B cell (primary cell): ENCODE measurements at regions not wholly inside any gene's neighbourhood (a gene's known extent, or its start where the extent isn't known, plus 50 kb on each side); places are given as distances from the start of the nearest gene placed in this dataset.
"Not testable (repeated sequence)": the region's sequence is repeated elsewhere in the genome, so short reads cannot be mapped to it uniquely, and the experiment has no call there.

ENCODE experiments used
- EZH2 ChIP-seq: IDR thresholded peaks from 2 replicates; pipeline ENCODE4 v1.6.1; 2012; ENCODE audit warnings: borderline replicate concordance, low read depth, mild to moderate bottlenecking, moderate library complexity, low read length; ENCODE audit not compliant: insufficient read depth, poor library complexity, severe bottlenecking
- TF ChIP-seq, protein P1 (sequence below): fragments of 200-600 bp; IDR thresholded peaks from one replicate; pipeline ENCODE4 v1.8.0; 2022; ENCODE audit warnings: antibody characterized with exemption, mild to moderate bottlenecking

DNA sequence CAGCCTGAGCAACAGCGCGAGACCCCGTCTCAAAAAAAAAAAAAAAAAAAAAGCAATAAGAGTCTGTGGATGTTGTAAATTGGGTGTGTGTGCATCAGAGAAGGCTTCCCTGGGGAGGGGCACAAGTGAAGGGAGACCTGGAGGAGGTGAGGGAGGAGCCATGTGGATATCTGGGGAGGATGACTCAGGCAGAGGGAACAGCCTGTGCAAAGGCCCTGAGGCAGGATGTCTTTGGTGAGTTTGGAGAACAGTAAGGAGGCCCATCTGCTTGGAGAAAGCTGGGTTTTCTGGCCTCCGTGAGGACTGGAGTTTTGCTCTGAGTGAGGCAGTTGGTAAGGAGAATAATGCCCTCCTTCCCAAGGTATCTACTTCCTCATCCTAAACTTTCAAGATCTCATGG, 81.9 kb upstream of the ADGRL1 start:
- TF ChIP-seq, protein P1, sequence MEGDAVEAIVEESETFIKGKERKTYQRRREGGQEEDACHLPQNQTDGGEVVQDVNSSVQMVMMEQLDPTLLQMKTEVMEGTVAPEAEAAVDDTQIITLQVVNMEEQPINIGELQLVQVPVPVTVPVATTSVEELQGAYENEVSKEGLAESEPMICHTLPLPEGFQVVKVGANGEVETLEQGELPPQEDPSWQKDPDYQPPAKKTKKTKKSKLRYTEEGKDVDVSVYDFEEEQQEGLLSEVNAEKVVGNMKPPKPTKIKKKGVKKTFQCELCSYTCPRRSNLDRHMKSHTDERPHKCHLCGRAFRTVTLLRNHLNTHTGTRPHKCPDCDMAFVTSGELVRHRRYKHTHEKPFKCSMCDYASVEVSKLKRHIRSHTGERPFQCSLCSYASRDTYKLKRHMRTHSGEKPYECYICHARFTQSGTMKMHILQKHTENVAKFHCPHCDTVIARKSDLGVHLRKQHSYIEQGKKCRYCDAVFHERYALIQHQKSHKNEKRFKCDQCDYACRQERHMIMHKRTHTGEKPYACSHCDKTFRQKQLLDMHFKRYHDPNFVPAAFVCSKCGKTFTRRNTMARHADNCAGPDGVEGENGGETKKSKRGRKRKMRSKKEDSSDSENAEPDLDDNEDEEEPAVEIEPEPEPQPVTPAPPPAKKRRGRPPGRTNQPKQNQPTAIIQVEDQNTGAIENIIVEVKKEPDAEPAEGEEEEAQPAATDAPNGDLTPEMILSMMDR = not testable (repeated sequence)
- not testable (repeated sequence) for TF ChIP-seq EZH2
